ENCODE measurements at regions not wholly inside any gene's neighbourhood (a gene's known extent, or its start where the extent isn't known, plus 50 kb on each side); places are given as distances from the start of the nearest gene placed in this dataset.

GRCh38 chr7:46170021-46170420 lies 248.9 kb upstream of the IGFBP3 start:
- no peak for DNase-seq (ENCODE audit: low read depth)
- no peak for TF ChIP-seq CTCF (IDR thresholded peaks at IDR 0.05; ENCODE audit: low read depth, low read length, missing control alignments)
- H3K4me3 ChIP-seq (ENCODE audit: low read depth, low read length), result no peak overlapping the region

- H3K4me3 ChIP-seq (ENCODE audit: low read depth, low read length), result no peak overlapping the region
- no peak for DNase-seq (ENCODE audit: low read depth)
- no peak for TF ChIP-seq CTCF (IDR thresholded peaks at IDR 0.05; ENCODE audit: low read depth, low read length, missing control alignments)
Observed at GRCh38 chr7:46169384-46169755, 248.3 kb upstream of the IGFBP3 start.

GRCh38 chr7:46168671-46169383 lies 247.8 kb upstream of the IGFBP3 start:
- TF ChIP-seq CTCF (IDR thresholded peaks at IDR 0.05; ENCODE audit: low read depth, low read length, missing control alignments), result no peak
- H3K4me3 ChIP-seq (ENCODE audit: low read depth, low read length), result no peak overlapping the region
- DNase-seq (ENCODE audit: low read depth), result no peak

- no peak for TF ChIP-seq CTCF (IDR thresholded peaks at IDR 0.05; ENCODE audit: low read depth, low read length, missing control alignments)
- no peak for DNase-seq (ENCODE audit: low read depth)
- no peak overlapping the region for H3K4me3 ChIP-seq (ENCODE audit: low read depth, low read length)
Observed at GRCh38 chr7:46168231-46168630, 247.2 kb upstream of the IGFBP3 start.

GRCh38 chr7:46165276-46165675 lies 244.2 kb upstream of the IGFBP3 start:
- no peak for DNase-seq (ENCODE audit: low read depth)
- no peak overlapping the region for H3K4me3 ChIP-seq (ENCODE audit: low read depth, low read length)
- no peak for TF ChIP-seq CTCF (IDR thresholded peaks at IDR 0.05; ENCODE audit: low read depth, low read length, missing control alignments)

GRCh38 chr7:46164629-46165028 lies 243.6 kb upstream of the IGFBP3 start:
- H3K4me3 ChIP-seq (ENCODE audit: low read depth, low read length), result no peak overlapping the region
- no peak for TF ChIP-seq CTCF (IDR thresholded peaks at IDR 0.05; ENCODE audit: low read depth, low read length, missing control alignments)
- no peak for DNase-seq (ENCODE audit: low read depth)

GRCh38 chr7:46163246-46163645 lies 242.2 kb upstream of the IGFBP3 start:
- no peak overlapping the region for H3K4me3 ChIP-seq (ENCODE audit: low read depth, low read length)
- no peak for DNase-seq (ENCODE audit: low read depth)
- TF ChIP-seq CTCF (IDR thresholded peaks at IDR 0.05; ENCODE audit: low read depth, low read length, missing control alignments), result no peak
